Left kidney (tissue), 1 donor: ENCODE measurements at regions not wholly inside any gene's neighbourhood (a gene's known extent, or its start where the extent isn't known, plus 50 kb on each side); places are given as distances from the start of the nearest gene placed in this dataset.
"Not testable (repeated sequence)": the region's sequence is repeated elsewhere in the genome, so short reads cannot be mapped to it uniquely, and the experiment has no call there.

Experiments used
- DNase-seq: peaks from one replicate; pipeline ENCODE4 v3.0.0-alpha.2; 2013

DNA sequence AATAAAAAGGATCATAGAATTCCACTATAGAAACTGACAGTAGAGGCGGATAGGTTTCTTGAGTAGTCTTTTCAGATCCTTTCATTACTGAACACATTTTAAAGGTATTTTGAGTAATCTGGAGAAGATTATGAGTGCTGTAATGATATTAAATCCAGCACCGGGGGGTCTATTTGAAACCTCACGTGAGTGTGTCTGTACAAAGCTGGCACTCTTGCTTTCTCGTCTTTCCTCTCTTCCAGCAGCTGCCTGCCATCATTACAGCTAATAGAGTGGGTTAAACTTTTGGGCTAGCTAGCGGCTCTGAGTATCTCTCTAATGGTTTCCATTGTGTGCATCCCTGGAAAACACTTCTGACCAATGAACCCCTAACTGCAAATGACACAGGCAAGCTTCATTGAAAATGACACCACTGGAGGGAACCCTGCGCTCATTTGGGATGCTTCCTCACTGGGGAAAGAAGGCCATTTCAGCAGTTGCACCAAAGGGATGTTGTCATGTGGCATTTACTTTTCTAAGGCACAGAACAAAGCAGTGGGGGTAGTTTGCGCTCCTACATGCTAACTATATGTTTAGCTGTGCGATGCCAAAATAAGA lies 101.0 kb downstream of the HRH4 start:
- no peak for DNase-seq

DNA sequence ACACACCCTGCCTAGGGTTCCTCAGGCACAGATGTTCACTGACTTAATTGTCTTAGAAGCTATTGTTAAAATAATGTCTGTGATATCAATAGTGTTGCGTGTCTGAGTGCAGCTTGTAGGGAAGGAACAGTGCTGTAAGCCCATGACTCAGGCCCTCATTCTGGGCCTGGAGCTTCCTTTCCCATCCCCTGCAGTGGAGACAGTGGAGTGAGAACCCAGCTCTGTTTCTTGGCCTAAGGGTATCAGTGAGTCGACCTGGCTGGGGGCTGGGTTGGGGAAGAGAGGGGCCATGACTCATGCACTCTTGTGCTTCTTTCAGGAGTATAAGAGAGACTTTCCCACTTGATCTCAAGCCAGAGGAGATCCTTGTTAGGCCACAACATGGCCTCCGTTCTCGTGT lies 106.8 kb downstream of the HRH4 start:
- no peak for DNase-seq

DNA sequence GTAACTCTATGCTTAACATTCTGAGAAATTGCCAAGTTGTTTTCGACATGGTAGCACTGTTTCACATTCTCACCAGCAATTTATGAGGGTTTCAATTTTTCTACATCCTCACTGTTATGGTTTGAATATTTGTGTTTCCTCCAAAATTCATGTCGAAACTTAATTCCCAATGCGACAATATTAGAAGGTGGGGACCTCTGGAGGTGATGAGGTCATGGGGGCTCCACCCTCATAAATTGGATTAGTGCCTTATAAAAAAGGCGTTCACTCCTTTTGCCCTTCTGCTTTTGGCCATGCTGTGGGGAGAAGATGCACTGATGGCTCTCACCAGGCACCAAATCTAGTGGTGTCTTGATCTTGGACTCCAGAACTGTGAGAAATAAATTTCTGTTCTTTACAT lies 110.3 kb downstream of the HRH4 start:
- DNase-seq, result no peak

DNA sequence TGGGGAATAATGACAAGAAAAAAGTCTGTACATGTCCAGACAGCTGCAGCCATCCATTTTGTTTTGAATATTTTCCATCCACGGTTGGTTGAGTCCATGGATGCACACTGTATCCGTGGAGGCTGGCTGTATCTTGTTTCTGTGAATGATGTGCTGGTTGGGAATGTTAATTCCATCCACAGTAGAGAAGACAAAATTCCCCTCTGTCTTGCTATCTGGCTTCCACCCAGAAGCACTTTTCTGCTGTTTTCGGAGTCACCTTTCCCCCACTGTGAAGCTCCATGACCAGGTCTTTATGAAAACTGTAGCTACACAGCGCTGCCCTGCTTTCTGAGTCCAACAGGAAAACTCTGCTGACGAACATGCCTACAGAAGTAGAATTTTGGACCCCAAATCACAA lies 122.3 kb downstream of the HRH4 start:
- DNase-seq, result no peak

DNA sequence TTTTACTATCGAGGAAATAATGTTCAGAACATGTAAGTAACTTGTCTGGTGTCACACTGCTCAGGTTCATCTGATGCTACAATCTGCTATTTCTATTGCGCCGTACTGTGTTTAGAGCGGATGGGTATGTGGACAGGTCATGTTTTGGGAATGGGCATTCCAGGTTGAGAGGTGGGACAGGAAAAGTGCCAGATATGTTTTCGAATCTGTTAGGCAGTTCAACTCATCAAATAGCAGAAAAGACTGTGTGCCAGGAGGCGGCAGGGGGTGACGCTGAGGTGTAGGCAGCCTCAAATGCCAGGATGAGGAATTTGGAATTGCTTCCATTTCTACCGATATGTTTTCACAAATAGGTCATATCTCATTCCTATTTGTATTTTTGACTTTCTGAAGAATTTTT lies 123.8 kb downstream of the HRH4 start:
- no peak for DNase-seq

DNA sequence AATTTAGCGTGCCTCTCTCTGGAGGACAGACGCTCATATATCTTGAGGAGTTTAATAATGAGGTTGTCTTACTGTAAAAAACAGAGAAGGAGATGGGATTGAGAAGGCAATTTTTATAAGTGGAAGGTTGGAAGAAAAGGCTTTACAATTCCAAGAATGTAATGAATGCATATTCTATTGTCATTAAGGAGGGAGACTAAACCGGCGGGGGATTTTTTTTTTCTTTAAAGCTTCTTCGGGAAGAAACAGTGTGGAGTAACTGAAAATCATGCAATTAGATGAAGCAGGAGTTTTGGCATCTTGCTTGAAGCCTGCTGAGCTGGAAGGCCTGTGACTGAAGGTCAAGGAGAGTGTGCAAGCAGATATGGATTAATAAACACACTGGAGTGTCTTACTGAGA lies 124.4 kb downstream of the HRH4 start:
- DNase-seq, result no peak

DNA sequence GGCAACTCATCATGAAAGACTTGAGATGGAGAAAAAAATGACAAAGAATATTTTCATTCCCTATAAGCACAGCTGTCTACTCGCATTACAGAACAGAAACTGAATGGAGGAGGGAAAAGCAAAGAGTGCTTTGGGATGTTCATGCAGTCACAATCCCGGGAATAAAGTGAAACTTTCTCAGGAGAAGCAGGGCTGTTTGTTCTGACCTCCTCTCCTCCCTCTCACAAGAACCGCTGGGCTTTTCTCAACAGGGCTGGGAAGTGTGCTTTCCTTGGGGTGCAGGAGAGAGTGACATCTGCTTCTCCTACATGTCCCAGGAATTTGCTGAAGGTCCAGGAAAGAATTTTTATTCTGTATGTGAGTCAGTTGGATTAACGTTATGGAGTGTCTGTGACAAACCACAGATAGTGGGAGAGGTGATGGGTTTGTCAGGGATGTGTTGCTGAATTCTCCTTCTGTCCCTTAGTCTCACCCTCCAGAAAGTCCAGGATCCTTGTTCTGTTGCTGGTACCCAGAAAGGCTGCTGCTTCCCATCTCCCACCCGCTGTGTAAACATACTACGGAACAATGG lies 125.6 kb downstream of the HRH4 start:
- DNase-seq, result no peak

DNA sequence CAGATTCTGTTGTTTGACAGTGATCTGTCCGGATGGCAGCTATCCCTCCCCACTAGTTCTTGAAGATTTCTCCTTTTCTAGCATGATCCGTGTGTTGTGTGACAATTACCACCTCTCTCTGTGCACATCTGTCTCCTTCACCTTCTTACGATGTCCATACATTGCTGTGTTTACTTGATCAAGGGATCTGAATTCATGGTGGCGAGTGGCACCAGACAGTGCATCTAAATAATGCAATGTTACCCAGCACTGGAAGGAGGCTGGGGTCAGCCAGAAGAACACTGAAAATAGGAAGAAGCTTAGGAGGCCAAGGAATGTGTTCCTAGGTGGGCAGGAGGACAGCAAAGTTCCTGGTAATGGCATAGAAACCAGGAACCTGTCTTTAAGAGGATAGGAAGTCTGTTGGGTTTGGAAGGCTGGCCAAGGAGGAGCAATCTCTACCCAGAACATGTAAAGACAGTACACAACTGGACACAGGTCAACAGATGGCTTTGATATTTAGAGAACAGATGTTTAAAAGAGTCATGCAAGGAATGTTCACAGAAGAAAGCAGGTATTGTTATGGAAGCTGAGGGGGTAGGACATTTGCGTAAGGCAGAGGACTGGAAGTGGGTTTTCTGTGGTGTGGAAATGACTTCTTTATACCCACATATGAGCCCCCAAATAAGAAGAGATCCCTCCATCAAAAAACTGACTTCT lies 126.4 kb downstream of the HRH4 start:
- DNase-seq, result no peak

DNA sequence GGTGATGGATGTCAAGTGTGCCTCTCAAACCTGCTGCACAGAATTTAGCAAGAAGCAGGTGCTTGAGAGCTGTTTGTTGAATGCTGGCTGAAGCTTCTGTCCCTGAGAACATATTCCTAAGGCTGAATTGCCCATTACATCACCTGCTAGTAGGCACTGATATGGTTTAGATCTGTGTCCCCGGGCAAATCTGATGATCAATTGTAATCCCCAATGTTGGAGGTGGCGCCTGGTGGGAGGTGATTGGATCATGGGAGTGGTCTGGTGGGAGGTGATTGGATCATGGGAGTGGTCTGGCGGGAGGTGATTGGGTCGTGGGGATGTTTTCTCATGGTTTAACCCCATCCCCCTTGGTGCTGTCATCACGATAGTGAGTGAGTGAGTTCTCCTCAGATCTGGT lies 128.0 kb downstream of the HRH4 start:
- no peak for DNase-seq

DNA sequence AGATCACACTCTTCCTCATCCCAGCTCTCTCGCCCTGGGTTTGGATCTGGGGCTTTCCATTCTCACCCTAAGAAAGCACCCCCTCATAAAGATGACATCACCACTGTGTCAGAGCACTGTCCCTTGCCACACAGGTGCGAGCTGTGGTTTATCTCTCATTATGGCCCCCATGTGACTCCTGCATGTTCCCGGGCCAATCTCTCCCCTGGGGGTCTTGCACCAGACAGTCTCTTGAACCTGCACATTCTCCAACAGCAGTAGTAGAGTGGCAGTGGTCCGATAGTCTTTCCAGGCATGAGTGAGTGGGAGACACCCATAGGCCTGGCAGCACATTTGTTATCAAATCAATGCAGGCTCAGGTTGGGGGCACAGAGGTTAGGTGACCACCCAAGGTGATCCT lies 130.5 kb downstream of the HRH4 start:
- DNase-seq, result no peak

DNA sequence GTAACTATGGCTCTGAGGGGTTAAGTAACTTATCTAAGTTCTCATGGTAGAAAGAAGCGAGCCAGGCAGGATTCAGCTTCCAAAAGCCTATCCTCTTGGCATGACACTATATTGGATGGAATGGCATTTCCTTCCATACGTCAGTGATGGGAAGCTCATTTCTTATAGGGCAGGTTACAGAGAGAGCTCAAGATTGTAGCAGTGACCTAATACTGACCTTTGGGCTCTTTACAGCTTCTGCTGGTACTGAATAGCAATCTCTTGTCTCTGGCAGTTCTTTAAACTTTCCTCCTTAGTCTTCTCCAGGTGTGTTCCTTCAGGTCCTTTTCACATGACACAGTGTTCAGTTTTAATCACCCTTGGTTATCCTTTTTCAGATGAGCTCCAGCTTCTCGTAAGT lies 133.0 kb downstream of the HRH4 start:
- DNase-seq, result no peak

DNA sequence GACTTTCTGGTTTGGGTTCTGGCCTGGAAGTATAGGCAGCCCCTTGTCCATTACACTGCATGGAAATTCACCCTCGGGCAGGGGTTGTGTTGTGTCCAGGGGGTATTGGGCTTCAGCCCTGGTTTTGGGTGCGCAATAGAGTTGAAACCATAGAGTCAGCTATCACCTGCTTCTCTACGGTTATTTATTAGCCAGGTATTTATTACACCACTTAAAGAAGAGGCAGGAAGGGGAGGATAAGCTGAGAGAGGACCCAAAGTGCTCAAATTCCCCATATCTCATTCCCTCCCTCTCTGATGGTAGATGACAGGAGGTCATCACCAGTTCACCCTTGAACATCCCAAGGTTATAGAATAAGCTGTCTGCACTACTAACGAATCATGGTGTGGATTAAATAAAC lies 133.4 kb downstream of the HRH4 start:
- DNase-seq, result peak; percentile 44

DNA sequence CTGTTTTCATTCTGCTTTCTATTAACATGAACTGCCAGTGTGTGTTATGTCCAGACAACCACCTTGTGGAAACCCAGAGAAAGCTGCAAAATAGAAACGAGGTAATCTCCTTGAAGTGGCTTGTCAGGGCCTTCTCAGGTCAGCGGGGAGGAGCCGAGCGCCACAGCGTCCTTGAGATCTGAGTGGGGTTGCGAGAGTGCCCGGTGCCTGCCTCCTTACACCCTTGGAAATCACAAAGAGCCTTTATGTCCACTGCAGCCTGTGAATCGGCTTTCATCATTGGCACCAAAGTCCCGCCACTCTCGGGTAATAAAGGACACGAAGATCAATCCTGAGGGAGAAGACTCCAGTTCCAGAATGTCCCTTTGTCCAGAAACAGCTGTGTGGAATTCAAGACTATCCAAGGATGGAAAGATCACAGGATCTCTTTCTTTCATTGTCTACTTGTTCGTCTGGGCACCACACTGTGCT lies 135.2 kb downstream of the HRH4 start:
- DNase-seq, result peak; percentile 28

DNA sequence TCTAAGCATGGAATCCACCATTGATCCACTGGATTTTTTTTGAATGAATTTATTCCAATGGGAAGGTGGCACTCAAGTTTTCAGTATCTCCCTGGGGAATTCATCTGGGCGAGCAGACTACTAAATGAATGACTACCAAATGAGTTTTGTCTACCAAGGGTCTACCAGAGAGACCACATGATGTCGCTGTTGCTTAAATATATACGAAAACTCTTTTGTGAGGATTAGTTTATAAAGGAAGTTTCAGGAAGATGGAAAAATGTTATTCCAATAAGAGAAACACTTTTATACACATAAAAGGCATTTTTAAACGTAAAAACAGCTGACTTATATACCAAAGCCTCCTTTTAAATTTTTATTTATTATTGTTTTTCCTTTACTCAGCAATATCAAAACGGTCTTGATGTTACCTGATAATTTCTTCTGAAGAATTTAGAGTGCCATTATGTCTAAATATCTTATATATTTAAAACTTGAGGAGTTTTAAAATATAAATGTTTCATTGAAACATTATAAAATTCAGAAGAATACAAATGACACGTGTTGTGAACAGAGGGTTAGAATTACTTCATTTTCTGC lies 139.7 kb downstream of the HRH4 start:
- DNase-seq, result peak; percentile 79

DNA sequence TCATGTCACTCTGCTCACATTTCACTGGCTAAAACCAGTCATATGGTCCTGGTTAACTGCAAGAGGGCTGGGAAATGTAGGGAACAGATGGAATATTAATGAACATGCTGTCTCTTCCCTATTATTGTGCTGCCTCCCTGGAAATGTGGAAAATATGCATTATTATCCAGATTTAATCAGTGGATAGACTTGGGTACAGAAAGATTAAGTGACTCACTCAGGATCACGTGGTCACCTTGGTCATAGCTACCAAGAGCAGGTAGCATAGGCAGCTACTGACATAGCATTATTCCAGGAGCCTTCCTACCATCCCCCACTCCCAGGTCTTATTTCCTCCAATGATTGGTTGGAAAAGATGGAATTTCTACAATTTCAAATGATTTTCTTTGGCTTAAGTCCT lies 141.1 kb downstream of the HRH4 start:
- DNase-seq, result no peak

DNA sequence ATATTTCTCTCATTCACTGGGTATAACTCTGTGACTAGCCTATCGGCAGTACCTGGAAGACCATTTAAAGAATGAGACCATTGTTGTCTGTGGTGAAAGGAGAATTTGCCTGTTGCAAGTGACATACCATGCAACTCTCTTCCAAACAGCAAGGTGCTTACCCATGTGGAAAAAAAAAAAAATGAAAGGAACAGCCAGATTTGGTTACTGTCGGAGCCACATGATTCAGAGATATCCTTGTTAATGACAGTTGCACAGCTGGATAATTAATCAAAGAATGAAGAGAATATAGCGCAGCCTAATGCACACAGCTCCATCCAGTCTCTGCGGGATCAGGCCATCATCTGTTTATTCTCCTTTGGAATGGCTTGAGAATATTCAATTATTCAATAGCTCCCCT lies 141.8 kb downstream of the HRH4 start:
- no peak for DNase-seq

DNA sequence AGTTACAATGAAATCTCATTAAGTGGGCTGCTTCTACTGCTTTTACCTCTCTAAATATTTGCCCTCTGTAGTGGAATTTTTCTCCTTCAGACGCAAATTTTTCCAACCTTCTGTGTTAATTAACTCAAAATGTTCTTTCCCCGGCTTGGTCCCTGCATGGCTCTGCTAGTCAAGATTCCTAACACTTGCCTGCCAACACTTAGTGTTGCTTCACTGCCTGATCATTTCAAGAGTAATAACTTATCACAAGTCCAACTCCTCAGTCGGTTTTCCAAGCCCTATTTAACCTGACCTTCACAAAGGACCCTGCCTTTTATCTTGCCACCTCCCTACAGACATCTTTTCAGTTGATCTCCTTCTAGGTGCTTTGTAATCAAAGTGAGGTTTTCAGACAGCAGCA lies 142.7 kb downstream of the HRH4 start:
- DNase-seq, result no peak

DNA sequence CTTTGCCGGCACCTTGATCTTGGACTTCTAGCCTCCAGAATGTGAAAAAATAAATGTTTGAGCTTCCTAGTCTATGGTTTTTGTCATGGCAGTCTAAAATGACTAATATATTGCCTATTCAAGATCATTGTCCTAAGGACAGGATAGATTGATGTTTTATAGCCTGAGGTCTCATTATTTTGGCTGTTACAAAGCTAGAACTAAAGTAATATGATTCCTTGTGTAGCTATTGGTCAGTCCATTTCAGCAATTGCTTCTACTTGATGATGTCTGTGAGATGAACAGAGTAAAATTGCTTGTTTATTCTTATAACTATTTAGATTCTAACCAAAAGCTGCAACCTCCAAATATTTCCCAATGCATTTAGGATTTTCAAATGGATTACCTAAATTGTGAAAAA lies 145.0 kb downstream of the HRH4 start:
- no peak for DNase-seq

DNA sequence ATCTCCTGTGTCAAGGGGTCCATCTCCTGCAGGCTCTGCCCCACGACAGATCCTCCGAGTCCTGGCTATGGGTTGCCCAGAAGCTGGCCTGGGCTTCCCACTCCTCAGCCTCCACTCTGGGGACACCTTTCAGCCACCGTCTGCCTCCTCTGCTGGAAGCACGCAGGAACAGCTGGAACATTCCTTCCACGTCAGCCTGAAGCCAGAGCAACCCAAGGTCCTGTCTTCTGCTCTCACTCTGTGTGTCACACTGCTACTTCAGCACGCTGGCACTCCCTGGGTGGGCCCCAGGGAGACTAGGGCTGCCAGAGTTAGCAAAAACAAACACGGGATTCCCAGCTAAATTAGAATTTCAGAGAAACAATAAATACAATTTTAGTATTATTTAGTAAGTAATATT lies 148.8 kb downstream of the HRH4 start:
- no peak for DNase-seq

DNA sequence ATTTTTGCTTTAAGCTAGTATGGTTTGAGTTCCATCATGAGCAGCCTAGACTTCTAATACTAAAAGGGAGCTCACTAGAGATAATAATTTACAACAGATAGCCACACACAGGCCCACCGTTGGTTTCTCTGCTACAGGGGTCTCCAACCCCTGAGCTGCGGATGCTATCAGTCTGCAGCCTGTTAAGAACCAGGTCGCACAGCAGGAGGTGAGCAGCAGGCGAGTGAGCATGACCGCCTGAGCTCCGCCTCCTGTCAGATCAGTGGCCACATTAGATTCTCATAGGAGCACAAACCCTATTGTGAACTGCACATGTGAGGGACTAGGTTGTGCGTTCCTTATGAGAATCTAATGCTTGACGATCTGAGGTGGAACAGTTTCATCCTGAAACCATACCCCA lies 150.6 kb downstream of the HRH4 start:
- DNase-seq, result no peak

DNA sequence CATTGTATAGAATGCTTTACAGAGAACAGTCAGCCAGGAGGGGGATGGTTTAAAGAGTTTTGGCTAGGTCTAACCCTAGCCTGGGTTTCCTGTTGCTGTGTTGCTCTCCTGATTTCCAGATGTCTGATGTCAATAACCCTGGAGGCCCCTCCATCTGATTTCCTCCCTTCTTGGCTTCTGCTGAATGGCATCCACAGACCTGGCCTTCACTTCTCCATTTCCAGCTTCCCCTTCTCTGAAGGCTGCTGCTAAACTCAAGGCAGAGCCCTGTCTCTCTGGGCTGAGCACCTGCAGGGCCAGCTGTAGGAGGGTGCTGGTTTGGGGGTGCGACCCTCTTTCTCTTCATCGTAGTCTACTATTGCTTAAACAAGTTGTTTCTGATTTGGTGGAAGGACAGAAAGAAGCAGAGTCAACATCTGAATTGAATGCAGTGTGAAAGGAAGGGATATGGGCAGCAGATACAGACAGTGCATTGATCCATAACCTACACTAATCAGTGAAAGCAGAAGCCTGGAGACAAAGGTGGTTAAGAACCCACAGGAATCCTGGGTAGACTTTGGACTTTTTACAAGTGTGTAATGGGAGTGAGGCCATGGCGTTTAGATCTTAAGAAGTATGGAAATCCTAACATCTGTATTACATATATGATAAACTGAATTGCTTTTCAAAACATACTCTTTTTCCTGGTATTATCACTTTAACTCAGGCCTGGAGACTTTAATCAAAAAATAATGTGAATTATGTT lies 153.6 kb downstream of the HRH4 start:
- DNase-seq, result no peak

DNA sequence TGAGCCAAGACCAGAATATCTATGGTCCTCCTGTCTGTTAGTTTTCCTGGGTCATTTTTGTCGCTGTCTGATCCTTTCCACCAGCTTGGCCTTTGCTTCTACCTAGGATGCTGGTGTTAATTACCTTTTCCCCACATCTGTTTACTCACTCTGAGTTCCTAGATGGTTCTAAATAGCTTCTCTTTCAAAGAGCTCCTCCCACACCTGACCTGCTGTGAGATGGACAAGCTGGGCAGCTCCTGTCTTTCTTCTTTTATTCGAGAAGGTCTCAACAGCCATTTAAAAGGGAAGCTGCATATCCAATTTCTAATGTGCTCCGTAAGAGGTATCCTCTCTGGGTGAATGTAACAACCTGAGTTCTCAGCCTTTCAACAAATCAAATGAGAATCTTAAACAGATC lies 156.2 kb downstream of the HRH4 start:
- peak; percentile 66 for DNase-seq

DNA sequence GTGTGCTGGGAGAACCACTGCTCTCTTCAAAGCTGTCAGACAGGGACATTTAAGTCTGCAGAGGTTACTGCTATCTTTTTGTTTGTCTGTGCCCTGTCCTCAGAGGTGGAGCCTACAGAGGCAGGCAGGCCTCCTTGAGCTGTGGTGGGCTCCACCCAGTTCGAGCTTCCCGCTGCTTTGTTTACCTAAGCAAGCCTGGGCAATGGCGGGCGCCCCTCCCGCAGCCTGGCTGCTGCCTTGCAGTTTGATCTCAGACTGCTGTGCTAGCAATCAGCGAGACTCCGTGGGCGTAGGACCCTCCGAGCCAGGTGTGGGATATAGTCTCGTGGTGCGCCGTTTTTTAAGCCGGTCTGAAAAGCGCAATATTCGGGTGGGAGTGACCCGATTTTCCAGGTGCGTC lies 164.0 kb downstream of the HRH4 start:
- DNase-seq, result not testable (repeated sequence)
